ENCODE measurements at regions not wholly inside any gene's neighbourhood (a gene's known extent, or its start where the extent isn't known, plus 50 kb on each side); places are given as distances from the start of the nearest gene placed in this dataset.

GRCh38 chr4:56213543-56213942, 173.7 kb downstream of the AASDH start:
- TF ChIP-seq CTCF (IDR thresholded peaks at IDR 0.05; ENCODE audit: borderline replicate concordance, extremely low read depth, insufficient read depth) = no peak
- Histone ChIP-seq H3K4me3 (ENCODE audit: low read length in 3 of 3) (no peak overlapping the region), H3K27ac (ENCODE audit: low read depth in 2 of 2, low read length in 2 of 2) (no peak overlapping the region), H3K27me3 (ENCODE audit: control insufficient read depth, insufficient read depth, low read length) (no peaks in the 10 kb centered on the region), H3K4me1 (ENCODE audit: control insufficient read depth in 2 of 3, insufficient read depth in 2 of 3, low read depth in 1 of 3, low read length in 3 of 3) (no peaks in the 10 kb centered on the region), H3K9me3 (ENCODE audit: control insufficient read depth in 2 of 3, insufficient read depth in 1 of 3, low read length in 3 of 3) (peaks cover 0 to 11% (median 3%) of the 10 kb centered on the region in 3 donors), H3K36me3 (ENCODE audit: control insufficient read depth in 2 of 3, insufficient read depth in 3 of 3, low read length in 3 of 3) (no peaks in the 10 kb centered on the region), H3K9ac (ENCODE audit: low read length in 3 of 3) (no peak overlapping the region)
- no peak for DNase-seq
- intact Hi-C loops (cut with DNase I) = no loop called here
- no peak for FAIRE-seq

- no peak for FAIRE-seq
- Histone ChIP-seq H3K27me3 (ENCODE audit: control insufficient read depth, insufficient read depth, low read length) (no peaks in the 10 kb centered on the region), H3K4me1 (ENCODE audit: control insufficient read depth in 2 of 3, insufficient read depth in 2 of 3, low read depth in 1 of 3, low read length in 3 of 3) (no peaks in the 10 kb centered on the region), H3K4me3 (ENCODE audit: low read length in 3 of 3) (no peak overlapping the region), H3K36me3 (ENCODE audit: control insufficient read depth in 2 of 3, insufficient read depth in 3 of 3, low read length in 3 of 3) (no peaks in the 10 kb centered on the region), H3K9ac (ENCODE audit: low read length in 3 of 3) (no peak overlapping the region), H3K27ac (ENCODE audit: low read depth in 2 of 2, low read length in 2 of 2) (no peak overlapping the region), H3K9me3 (ENCODE audit: control insufficient read depth in 2 of 3, insufficient read depth in 1 of 3, low read length in 3 of 3) (peaks cover 0 to 11% (median 3%) of the 10 kb centered on the region in 3 donors)
- TF ChIP-seq CTCF (IDR thresholded peaks at IDR 0.05; ENCODE audit: borderline replicate concordance, extremely low read depth, insufficient read depth) = no peak
- DNase-seq = no peak
- intact Hi-C loops (cut with DNase I) = no loop called here
These were observed 174.5 kb downstream of the AASDH start for GRCh38 chr4:56212774-56213173.

GRCh38 chr4:56211202-56211601, 176.1 kb downstream of the AASDH start:
- no peak for TF ChIP-seq CTCF (IDR thresholded peaks at IDR 0.05; ENCODE audit: borderline replicate concordance, extremely low read depth, insufficient read depth)
- no peak overlapping the region for H3K27ac ChIP-seq (ENCODE audit: low read depth in 2 of 2, low read length in 2 of 2)
- no peak overlapping the region for H3K9ac ChIP-seq (ENCODE audit: low read length in 3 of 3)
- DNase-seq = no peak
- no peak overlapping the region for H3K4me3 ChIP-seq (ENCODE audit: low read length in 3 of 3)
- no peak for FAIRE-seq
- H3K27me3 ChIP-seq (ENCODE audit: control insufficient read depth, insufficient read depth, low read length) = no peaks in the 10 kb centered on the region
- intact Hi-C loops (cut with DNase I) = no loop called here
- no peaks in the 10 kb centered on the region for H3K4me1 ChIP-seq (ENCODE audit: control insufficient read depth in 2 of 3, insufficient read depth in 2 of 3, low read depth in 1 of 3, low read length in 3 of 3)
- peaks cover 0 to 11% (median 3%) of the 10 kb centered on the region in 3 donors for H3K9me3 ChIP-seq (ENCODE audit: control insufficient read depth in 2 of 3, insufficient read depth in 1 of 3, low read length in 3 of 3)
- H3K36me3 ChIP-seq (ENCODE audit: control insufficient read depth in 2 of 3, insufficient read depth in 3 of 3, low read length in 3 of 3) = no peaks in the 10 kb centered on the region

GRCh38 chr4:56210397-56210796, 176.9 kb downstream of the AASDH start:
- TF ChIP-seq CTCF (IDR thresholded peaks at IDR 0.05; ENCODE audit: borderline replicate concordance, extremely low read depth, insufficient read depth) = no peak
- Histone ChIP-seq H3K27ac (ENCODE audit: low read depth in 2 of 2, low read length in 2 of 2) (no peak overlapping the region), H3K4me1 (ENCODE audit: control insufficient read depth in 2 of 3, insufficient read depth in 2 of 3, low read depth in 1 of 3, low read length in 3 of 3) (no peaks in the 10 kb centered on the region), H3K4me3 (ENCODE audit: low read length in 3 of 3) (no peak overlapping the region), H3K36me3 (ENCODE audit: control insufficient read depth in 2 of 3, insufficient read depth in 3 of 3, low read length in 3 of 3) (no peaks in the 10 kb centered on the region), H3K9me3 (ENCODE audit: control insufficient read depth in 2 of 3, insufficient read depth in 1 of 3, low read length in 3 of 3) (peaks cover 0 to 11% (median 3%) of the 10 kb centered on the region in 3 donors), H3K9ac (ENCODE audit: low read length in 3 of 3) (no peak overlapping the region), H3K27me3 (ENCODE audit: control insufficient read depth, insufficient read depth, low read length) (no peaks in the 10 kb centered on the region)
- intact Hi-C loops (cut with DNase I) = no loop called here
- no peak for DNase-seq
- FAIRE-seq = no peak
